Esophagus squamous epithelium (tissue), 4 donors: ENCODE measurements at regions not wholly inside any gene's neighbourhood (a gene's known extent, or its start where the extent isn't known, plus 50 kb on each side); places are given as distances from the start of the nearest gene placed in this dataset.

Experiments
- CTCF ChIP-seq, 6 experiments: fragments of 450-650 bp in 4 of 6; fragments of 200-600 bp in 2 of 6; sonication (generic) in 2 of 6; IDR thresholded peaks; one replicate each; pipeline ENCODE4 v1.5.1; 2016 to 2019; ENCODE audit warnings: antibody characterized with exemption in 6 of 6, mild to moderate bottlenecking in 4 of 6, moderate library complexity in 4 of 6
- POLR2A ChIP-seq, 4 donors: fragments of 450-650 bp; IDR thresholded peaks; one replicate each; pipeline ENCODE4 v1.6.1; 2017; ENCODE audit warnings: antibody characterized with exemption in 4 of 4, mild to moderate bottlenecking in 4 of 4, moderate library complexity in 3 of 4

- TF ChIP-seq CTCF (IDR thresholded peaks at IDR 0.05) (no peak), POLR2A (IDR thresholded peaks at IDR 0.05) (no peak)
These were observed 1599.2 kb downstream of the EFNB2 start for GRCh38 chr13:104936304-104936703.
